Dedifferentiated amniotic fluid mesenchymal stem cell (primary cell): ENCODE measurements at regions not wholly inside any gene's neighbourhood (a gene's known extent, or its start where the extent isn't known, plus 50 kb on each side); places are given as distances from the start of the nearest gene placed in this dataset.

ENCODE experiments used
- DNase-seq: peaks from one replicate; pipeline ENCODE4 v3.0.0-alpha.2; 2016; ENCODE audit errors: extremely low spot score

DNA sequence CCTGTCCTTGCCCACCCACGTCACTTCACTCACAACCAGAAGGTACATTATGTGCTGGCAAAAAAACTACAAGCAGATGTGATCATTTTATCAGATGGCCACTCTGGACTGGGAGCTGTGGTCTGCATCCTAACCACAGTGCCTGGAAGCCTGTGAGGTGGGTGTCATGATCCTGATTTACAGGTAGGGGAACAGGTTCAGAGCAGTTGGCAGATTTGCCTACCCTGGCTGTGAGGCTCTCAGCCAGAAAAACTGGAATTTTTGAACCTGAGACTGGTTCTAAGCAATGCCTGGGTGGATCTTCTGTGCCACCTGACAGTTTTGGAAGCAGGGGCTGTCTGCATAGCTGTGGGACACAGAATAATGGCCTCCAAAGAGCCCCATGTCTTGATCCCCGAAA is 150.8 kb downstream of the SYF2 start:
- no peak for DNase-seq

DNA sequence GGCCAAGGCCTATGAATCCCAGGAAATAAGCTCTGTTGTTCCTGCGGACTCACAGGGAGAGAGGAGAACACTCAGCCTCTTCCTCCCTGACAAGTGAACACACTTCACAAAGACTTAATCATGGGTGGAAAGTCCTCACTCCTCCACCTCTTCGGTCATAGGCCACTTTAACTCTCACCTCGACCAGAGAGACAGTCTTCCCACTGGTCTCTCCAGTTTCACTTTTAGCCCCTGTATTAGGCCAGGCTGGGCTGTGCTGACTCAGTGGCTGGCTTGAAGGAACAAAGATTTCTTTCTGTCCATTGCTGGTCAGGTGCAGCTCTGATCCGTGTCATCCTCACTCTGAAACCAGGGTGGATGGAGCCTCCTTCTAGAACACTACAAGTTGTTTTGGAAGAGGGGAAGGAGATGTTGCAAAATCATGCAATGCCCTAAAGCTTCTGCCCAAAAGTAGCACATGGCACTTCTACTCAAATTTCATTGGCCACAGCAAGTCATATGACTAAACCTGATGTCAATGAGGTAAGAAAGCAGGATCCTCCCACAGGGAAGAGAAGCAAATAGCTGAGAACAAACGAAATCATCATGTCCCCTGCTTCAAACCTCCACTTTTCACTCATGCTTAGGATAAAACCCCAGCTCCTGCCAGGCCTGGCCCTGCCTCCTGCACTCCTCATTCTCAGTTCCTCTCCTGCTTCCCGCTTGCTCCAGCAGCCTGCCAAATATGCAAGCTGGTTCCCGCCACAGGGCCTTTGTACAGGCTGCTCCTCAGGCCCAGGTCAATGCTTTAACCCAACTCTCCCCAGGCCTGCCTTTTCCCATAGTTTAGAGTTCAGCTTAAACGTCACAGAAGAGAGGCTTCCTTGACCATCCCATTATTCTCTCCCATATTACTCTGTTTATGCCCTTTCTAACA is 150.5 kb upstream of the RUNX3 start:
- no peak for DNase-seq

GRCh38 chr1:25079048-25079447 is 149.0 kb upstream of the RUNX3 start:
- DNase-seq, result no peak

GRCh38 chr1:25074351-25075227 is 144.5 kb upstream of the RUNX3 start:
- DNase-seq, result no peak

GRCh38 chr1:25073640-25074270 is 143.7 kb upstream of the RUNX3 start:
- DNase-seq, result no peak

DNA sequence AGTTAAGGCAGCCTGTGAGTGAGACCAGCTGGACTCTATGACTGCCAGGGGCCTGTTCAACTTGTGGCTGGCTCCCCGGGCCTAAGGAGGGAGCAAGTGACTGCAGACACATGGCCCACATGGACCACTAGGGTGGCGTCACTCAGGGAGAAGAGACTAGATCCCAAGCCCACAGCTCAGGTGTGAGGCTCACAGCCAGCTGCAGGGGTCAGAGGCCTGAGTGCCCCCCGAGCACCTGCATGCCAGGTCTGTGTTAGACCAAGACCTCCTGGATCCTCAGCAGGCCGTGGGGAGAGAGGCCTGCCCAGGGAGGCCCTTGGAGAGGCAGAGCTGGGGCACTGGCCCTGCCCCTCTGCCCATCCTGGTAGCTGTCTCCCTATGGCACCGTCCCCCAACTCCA is 142.4 kb upstream of the RUNX3 start:
- DNase-seq, result no peak

DNA sequence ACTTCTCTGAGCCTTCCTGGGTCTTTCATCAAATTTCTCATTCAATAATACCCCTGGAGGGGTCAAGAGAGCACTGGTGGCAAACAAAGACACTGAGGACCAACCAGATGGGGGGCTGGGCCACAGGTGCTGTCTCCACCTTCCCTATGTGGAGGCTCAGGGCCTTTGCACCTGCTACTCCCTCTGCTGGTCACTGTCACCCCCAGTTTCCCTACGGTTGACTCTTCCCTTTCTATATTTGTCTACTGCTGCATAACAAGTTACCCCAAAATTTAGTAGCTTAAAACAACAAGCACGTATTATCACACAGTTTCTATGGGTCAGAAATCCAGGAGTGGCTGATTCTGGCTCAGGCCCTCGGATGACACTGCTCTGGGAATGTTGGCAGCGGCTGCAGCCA is 138.8 kb upstream of the RUNX3 start:
- no peak for DNase-seq

DNA sequence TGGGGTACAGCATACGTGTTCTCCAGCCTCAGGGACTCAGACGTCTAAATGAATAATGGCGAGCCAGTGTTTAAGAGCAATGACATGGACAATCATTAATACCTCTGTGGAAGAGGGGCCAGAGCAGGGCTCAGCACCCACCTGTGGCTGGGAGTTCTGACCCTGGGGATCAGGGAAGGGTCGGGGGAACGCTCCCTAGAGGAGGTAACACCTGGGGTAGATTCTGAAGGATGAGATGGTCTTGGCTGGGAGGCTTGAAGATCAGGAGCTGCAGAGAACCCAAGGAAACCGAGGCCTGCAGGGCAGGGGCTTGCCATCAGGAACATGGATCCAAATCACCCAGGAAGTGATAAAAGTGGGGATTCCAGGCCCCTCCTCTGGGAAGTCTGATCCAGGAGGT is 138.2 kb upstream of the RUNX3 start:
- no peak for DNase-seq

DNA sequence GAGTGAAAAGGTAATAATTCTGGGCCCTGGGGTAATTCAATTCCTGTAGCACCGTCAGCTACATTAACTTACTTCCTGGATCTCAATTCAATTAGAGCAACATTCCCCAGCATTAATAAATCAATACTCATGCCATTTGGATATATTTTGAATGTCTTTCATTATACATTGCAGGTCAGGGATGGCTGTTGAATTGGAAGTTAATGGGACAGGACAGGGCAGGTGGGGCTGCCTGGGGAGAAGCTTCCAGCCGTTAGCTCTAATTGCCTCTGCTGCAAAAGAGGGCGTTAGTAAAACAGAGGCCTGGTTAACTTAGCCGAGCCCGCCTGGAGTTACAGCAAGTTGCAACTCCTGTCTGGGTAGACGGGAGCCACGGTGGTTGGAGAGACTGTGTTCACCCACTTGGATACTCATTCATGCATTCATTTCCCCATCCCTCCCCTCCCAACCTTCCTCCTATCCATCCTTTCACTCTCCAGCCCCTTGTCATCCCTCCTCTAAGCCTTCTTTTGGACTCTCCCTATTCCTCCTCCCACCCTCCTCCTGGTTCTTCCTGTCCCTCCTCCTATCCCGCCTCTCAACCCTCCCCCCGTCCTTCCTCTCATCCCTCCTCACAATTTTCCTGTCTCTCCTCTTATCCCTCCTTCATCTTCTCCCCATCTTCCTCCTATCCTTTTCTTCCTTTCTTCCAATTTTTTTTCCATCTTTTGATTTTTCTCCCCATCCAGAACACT is 137.6 kb upstream of the RUNX3 start:
- no peak for DNase-seq

- no peak for DNase-seq
These were observed 136.8 kb upstream of the RUNX3 start for GRCh38 chr1:25066731-25067517.

DNA sequence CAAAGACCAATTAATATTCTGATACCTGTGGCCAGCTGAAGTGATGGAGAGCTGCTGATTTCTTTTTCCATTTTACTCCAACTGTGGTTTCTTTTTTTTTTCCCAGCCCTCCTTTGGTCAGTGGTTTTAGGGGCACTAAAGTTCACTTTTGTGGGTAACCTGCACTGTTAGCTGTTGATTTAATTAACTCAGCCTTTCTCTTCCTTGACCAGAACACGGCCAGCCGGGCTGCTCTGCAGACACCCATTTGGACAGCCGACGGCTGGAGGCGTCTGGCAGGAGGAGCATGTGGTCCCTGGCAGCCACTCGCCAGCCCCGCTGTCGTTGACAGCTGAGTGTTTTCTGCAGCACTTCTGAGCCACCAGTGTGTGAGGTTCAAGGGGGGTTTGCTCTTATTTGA is 136.2 kb upstream of the RUNX3 start:
- no peak for DNase-seq

- no peak for DNase-seq
These were observed 135.7 kb upstream of the RUNX3 start for GRCh38 chr1:25065795-25066238.

GRCh38 chr1:25065321-25065721 is 135.2 kb upstream of the RUNX3 start:
- DNase-seq, result no peak

DNA sequence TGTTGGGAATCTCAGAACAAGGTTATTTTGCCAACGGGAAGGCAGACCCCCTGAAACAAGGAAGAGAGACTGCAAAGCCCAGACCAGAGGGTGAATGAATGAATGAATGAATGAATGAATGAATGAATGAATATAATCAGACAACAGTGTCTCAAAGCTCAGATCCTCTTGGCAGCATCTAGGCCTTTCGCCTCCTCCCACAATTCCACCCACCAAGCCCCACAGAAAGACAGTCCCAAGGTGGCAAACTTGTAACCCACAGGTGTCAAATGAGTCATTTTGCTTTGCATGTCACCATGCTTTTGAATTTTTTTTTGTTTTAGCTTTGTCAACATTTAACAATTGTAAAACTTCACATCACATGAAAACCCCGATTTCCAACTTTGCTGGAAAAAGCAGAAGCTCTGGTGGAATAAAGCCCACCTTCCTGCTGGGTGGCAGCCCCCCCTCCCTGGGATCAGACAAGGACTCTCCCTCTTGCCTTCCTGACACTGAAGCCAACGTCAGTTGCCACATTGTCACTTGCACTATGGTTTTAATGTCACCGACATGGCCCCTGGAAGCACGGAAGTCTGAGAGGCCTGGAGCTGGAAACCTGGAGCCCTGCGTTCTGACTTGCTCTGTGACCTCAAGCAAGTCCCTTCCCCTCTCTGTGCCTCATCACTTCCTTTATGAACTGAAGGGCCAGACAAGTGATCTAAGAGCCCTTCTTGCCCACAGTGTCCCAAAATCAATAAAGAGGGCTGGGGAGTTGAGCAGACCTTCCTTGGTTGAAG is 134.6 kb upstream of the RUNX3 start:
- DNase-seq, result no peak

- no peak for DNase-seq
These were observed 133.7 kb upstream of the RUNX3 start for GRCh38 chr1:25063591-25064416.

GRCh38 chr1:25062621-25063255 is 132.7 kb upstream of the RUNX3 start:
- DNase-seq, result no peak

DNA sequence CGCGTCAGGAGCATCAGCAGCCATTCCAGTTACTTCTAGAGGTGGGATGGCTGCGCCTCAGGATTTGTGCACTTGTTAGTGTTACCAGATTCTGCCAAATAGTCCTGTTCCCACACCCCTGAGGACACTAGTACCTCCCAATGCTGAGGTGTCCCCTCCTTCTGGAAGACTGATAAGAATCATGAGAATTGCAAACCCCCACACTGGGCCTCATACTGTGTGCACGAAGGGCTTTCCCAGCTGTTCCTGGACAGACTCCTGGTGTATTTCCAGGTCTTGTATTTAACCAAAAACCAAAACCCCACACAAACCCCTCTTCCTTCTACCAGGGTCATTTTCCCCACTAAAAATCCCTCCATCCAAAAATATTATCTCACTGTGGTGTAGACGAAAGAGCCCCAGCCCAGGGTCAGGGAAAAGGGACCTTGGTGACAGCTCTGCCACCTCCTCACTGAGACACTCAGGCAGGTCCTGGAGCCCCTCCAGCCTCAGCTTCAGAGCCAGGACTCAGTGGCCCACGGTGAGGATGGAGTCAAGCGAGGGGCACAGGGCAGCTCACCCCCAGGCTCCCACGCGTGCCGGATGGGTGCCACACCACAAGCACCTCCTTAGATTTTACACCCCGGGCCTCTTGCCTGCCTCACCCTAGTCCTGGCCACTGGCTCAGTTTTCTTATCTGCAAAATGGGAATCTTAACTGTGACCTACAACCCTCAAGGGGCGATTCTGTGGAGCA is 131.4 kb upstream of the RUNX3 start:
- DNase-seq, result no peak

DNA sequence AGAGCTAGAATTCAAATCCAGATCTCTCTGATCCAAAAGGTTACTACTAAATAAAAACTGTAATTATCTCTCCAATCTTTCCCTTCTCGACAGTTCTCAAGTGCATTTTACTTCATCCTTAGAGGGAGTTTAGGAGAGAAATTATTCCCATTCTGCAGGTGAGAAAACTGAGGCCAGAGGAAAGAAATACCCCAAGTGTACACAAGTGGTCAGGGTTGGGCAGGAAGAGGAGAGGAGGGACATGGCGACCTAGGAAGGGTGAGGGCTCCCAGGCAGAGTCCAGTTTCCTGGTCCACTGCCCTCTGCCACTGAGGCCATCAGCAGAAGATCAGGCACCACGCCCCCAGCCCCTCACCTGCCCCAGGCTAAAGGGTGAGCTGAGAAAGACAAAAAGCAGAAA is 127.1 kb upstream of the RUNX3 start:
- DNase-seq, result no peak
